ENCODE measurements at regions not wholly inside any gene's neighbourhood (a gene's known extent, or its start where the extent isn't known, plus 50 kb on each side); places are given as distances from the start of the nearest gene placed in this dataset.

DNA sequence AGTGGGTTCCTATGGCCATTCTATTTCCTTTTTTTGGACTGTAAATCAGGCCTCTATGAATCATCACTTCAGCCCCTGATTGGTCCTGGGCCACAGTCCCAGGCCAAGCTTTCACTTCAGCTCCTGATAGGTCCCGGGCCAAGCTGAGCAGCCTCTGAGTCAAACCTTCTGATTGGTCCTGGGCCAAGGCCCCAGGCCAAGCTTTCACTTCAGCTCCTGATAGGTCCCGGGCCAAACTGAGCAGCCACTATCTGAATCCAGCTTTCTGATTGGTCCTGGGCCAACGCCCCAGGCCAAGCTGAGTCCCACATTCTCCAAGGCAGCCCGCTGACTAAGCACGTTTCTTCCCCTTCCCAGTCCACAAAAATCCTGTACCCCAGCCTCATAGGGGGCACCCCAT lies 1972.9 kb upstream of the ACO1 start:
- TF ChIP-seq, protein P1, sequence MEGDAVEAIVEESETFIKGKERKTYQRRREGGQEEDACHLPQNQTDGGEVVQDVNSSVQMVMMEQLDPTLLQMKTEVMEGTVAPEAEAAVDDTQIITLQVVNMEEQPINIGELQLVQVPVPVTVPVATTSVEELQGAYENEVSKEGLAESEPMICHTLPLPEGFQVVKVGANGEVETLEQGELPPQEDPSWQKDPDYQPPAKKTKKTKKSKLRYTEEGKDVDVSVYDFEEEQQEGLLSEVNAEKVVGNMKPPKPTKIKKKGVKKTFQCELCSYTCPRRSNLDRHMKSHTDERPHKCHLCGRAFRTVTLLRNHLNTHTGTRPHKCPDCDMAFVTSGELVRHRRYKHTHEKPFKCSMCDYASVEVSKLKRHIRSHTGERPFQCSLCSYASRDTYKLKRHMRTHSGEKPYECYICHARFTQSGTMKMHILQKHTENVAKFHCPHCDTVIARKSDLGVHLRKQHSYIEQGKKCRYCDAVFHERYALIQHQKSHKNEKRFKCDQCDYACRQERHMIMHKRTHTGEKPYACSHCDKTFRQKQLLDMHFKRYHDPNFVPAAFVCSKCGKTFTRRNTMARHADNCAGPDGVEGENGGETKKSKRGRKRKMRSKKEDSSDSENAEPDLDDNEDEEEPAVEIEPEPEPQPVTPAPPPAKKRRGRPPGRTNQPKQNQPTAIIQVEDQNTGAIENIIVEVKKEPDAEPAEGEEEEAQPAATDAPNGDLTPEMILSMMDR (IDR thresholded peaks at IDR 0.05), result no peak
- TF ChIP-seq POLR2A (IDR thresholded peaks at IDR 0.05), result no peak
